NT2/D1 (cell line): ENCODE measurements at regions not wholly inside any gene's neighbourhood (a gene's known extent, or its start where the extent isn't known, plus 50 kb on each side); places are given as distances from the start of the nearest gene placed in this dataset.

ENCODE experiments used
- DNase-seq: peaks from one replicate; pipeline ENCODE4 v3.0.0-alpha.2; 2011; ENCODE audit warnings: low read depth, low spot score
- H3K27me3 ChIP-seq: 2 replicates; pipeline ENCODE4 v1.6.0; 2011; ENCODE audit warnings: mild to moderate bottlenecking; ENCODE audit not compliant: insufficient read length, insufficient read depth
- H3K36me3 ChIP-seq: 2 replicates; pipeline ENCODE4 v1.6.1; 2011; ENCODE audit warnings: mild to moderate bottlenecking, low read length, mixed read lengths; ENCODE audit not compliant: insufficient read depth, insufficient read length
- H3K4me1 ChIP-seq: 2 replicates; pipeline ENCODE4 v1.5.1; 2011; ENCODE audit not compliant: insufficient read depth, insufficient read length
- H3K4me3 ChIP-seq: 2 replicates; pipeline ENCODE4 v1.5.1; 2011; ENCODE audit warnings: low read depth; ENCODE audit not compliant: insufficient read length
- H3K9ac ChIP-seq: 2 replicates; pipeline ENCODE4 v1.6.0; 2011; ENCODE audit warnings: low read depth; ENCODE audit not compliant: insufficient read length
- H3K9me3 ChIP-seq: 2 replicates; pipeline ENCODE4 v1.5.1; 2011; ENCODE audit warnings: mild to moderate bottlenecking, low read length; ENCODE audit not compliant: insufficient read depth
- SUZ12 ChIP-seq: IDR thresholded peaks from 2 replicates; pipeline ENCODE4 v1.6.1; 2011; ENCODE audit not compliant: insufficient read length, insufficient read depth; ENCODE audit errors: extremely low read depth
- YY1 ChIP-seq: IDR thresholded peaks from 2 replicates; pipeline ENCODE4 v1.6.1; 2011; ENCODE audit not compliant: insufficient read length, insufficient read depth
- ZNF274 ChIP-seq: IDR thresholded peaks from 2 replicates; pipeline ENCODE4 v1.6.1; 2011; ENCODE audit warnings: mild to moderate bottlenecking, low read depth, low read length

GRCh38 chr12:130093380-130093779, 68.9 kb upstream of the FZD10 start:
- Histone ChIP-seq H3K4me3 (no peak overlapping the region), H3K4me1 (peaks cover 7% of the 10 kb centered on the region), H3K9ac (no peak overlapping the region), H3K9me3 (peaks cover 11% of the 10 kb centered on the region; the same call in 1 of the 2 replicates), H3K27me3 (no peaks in the 10 kb centered on the region), H3K36me3 (no peaks in the 10 kb centered on the region)
- no peak for DNase-seq
- TF ChIP-seq YY1 (no peak), SUZ12 (no peak), ZNF274 (no peak)

GRCh38 chr12:130097342-130097741, 64.9 kb upstream of the FZD10 start:
- no peak overlapping the region for H3K9ac ChIP-seq
- no peak for DNase-seq
- no peaks in the 10 kb centered on the region for H3K36me3 ChIP-seq
- H3K27me3 ChIP-seq: no peaks in the 10 kb centered on the region
- no peak overlapping the region for H3K4me3 ChIP-seq
- H3K4me1 ChIP-seq: peaks cover 7% of the 10 kb centered on the region
- H3K9me3 ChIP-seq: peaks cover 8% of the 10 kb centered on the region; the same call in 1 of the 2 replicates
- TF ChIP-seq YY1: no peak
- TF ChIP-seq ZNF274: no peak
- TF ChIP-seq SUZ12: no peak

- Histone ChIP-seq H3K4me3 (no peak overlapping the region), H3K4me1 (peaks cover 7% of the 10 kb centered on the region), H3K9me3 (peaks cover 8% of the 10 kb centered on the region; the same call in 1 of the 2 replicates), H3K27me3 (no peaks in the 10 kb centered on the region), H3K36me3 (no peaks in the 10 kb centered on the region), H3K9ac (no peak overlapping the region)
- no peak for DNase-seq
- TF ChIP-seq ZNF274: no peak
- no peak for TF ChIP-seq YY1
- no peak for TF ChIP-seq SUZ12
These were observed 64.4 kb upstream of the FZD10 start for GRCh38 chr12:130097798-130098255.

DNA sequence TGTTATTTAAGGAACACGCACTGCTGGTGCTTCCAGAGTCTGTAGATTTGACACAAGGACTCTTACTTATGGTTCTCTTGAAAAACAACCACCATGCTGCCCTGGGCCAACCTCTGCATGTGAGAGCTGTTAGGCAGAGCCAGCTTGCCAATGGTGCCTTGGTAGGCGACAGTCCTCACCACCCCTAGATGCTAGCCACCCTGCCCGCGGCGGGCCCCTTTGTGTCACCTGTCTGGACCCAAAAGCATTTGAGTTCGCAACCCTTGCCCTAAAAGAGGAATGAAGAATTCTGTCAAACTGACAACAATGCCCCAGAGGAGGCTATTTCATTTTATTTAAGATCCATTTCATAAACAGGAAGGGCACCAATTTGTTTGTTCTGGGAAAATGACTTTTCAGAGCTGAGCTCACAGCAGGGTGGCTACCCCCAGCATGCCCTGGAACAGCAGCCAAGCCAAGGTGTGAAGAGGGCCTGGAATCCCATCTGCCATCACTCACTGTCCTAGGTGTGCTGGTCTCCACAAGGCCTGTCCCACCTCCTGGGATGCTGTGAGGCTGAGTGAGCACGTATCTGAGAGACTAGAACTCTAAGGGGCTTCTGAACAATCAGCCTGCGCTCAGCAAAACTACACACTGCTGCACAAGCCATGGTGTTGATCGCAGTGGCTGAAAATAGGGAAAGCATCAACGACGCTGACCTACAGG, 63.8 kb upstream of the FZD10 start:
- TF ChIP-seq ZNF274 (no peak), YY1 (no peak), SUZ12 (no peak)
- no peak overlapping the region for H3K9ac ChIP-seq
- no peaks in the 10 kb centered on the region for H3K27me3 ChIP-seq
- H3K9me3 ChIP-seq: peaks cover 8% of the 10 kb centered on the region; the same call in 1 of the 2 replicates
- H3K4me1 ChIP-seq: peaks cover 7% of the 10 kb centered on the region
- DNase-seq: no peak
- H3K4me3 ChIP-seq: no peak overlapping the region
- no peaks in the 10 kb centered on the region for H3K36me3 ChIP-seq

DNA sequence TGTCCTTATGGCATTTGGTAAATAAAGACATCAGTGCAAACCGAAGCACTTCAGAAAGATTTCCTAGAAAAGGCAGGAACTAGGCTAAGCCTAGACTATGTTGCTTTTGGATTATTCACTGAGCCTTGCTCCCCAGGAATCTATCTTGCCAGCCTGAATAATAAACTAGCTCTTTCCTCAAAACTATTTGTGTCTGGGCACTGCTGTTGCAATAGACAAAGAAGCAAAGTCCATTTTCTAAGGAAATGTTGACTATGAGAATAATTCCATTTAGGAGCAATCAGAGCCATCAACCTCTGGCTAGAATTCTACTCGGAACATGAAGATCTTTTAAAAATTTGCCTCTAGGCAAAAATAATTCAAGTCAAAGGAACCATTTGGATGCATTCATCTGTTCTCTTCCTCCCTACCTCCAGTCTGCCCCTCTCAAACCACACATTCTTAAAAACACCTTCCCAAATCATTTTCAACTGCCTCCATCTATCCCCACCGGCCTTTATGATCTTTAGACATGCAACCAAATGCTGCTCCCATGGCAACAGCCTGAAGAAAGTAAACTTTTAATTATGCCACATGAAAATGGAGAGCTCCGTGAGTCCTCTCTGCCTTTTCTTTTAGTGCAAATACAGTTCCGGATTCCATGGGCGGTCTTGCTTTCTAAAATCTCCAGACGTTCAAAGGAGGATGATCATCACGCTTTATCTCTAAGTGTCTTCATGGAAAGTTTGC, 61.5 kb upstream of the FZD10 start:
- Histone ChIP-seq H3K9me3 (peaks cover 8% of the 10 kb centered on the region; the same call in 1 of the 2 replicates), H3K9ac (no peak overlapping the region), H3K36me3 (no peaks in the 10 kb centered on the region), H3K4me1 (peaks cover 7% of the 10 kb centered on the region), H3K27me3 (peaks cover 4% of the 10 kb centered on the region), H3K4me3 (no peak overlapping the region)
- no peak for DNase-seq
- TF ChIP-seq SUZ12 (no peak), ZNF274 (no peak), YY1 (no peak)

DNA sequence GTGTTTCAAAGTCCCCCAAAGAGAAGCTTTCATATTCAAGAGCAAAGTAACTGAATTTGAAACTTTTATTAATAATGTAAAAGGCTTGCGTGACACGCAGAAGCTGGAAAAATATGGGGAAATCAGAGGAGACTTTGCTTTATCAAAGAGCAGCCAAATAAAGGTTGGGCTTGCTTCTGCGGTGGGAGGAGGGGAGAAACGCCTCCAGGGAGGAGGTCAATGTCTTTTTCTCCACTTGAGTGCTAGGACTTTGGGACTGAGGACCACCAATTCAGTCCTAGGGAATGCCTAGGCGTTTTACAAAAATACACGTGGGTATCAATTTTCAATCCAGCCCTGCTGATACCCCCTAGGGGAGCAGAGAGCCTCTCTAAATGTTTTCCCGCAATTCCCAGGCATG, 60.9 kb upstream of the FZD10 start:
- Histone ChIP-seq H3K36me3 (no peaks in the 10 kb centered on the region), H3K9me3 (peaks cover 8% of the 10 kb centered on the region; the same call in 1 of the 2 replicates), H3K9ac (no peak overlapping the region), H3K4me1 (peaks cover 7% of the 10 kb centered on the region), H3K4me3 (no peak overlapping the region), H3K27me3 (peaks cover 10% of the 10 kb centered on the region)
- TF ChIP-seq SUZ12: no peak
- TF ChIP-seq ZNF274: no peak
- no peak for TF ChIP-seq YY1
- no peak for DNase-seq

DNA sequence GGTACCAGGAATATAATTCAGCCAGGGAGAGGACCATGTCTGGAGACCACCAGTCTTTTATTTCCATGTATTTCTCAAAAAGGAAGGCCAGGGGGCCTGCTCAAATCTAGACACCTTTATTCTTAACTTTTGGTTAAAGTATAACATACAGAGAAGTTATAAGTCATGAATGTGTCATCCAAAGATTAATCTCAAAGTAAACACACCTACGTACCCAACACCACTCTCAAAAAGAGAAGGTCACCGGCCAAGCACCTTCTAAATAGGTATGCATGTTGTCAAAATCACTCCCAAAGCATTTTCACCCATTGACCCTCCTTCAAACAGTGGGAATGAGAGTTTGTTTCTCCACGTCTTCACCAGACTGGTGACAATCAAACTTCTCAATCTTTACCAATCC, 60.0 kb upstream of the FZD10 start:
- TF ChIP-seq SUZ12 (no peak), YY1 (no peak), ZNF274 (no peak)
- H3K4me1 ChIP-seq: peaks cover 7% of the 10 kb centered on the region
- H3K36me3 ChIP-seq: no peaks in the 10 kb centered on the region
- no peak for DNase-seq
- H3K9me3 ChIP-seq: peaks cover 8% of the 10 kb centered on the region; the same call in 1 of the 2 replicates
- peaks cover 12% of the 10 kb centered on the region for H3K27me3 ChIP-seq
- H3K4me3 ChIP-seq: no peak overlapping the region
- no peak overlapping the region for H3K9ac ChIP-seq
